ENCODE measurements at regions not wholly inside any gene's neighbourhood (a gene's known extent, or its start where the extent isn't known, plus 50 kb on each side); places are given as distances from the start of the nearest gene placed in this dataset.

DNA sequence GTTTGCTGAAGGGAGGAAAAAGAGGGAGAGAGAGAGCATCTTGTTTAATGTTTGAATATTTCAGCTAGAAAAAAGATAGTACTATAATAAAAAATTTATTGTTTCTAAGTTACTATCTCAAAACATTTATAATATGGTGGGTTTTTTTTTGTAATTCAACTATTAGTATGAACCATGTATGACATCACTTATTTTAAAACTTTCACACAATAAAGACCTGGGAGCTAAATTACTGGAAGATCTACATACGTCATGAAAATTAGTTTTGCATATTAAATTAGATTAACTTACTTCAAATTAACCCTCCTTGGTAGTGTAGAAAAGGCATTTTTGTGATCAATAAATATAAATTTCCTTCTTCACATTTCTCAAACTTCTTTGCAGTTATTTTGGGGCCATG is 432.0 kb upstream of the SLIT2 start:
- no peaks in the 10 kb centered on the region for H3K79me2 ChIP-seq (ENCODE audit: insufficient read depth, low read length)
- no peaks in the 10 kb centered on the region for H3K23me2 ChIP-seq (ENCODE audit: insufficient read length, low read depth, low read length, poor library complexity, severe bottlenecking)
- H4K91ac ChIP-seq (ENCODE audit: insufficient read length, low read depth, low read length): no peak overlapping the region
- H4K8ac ChIP-seq (replicated peaks; ENCODE audit: insufficient read length, low read depth, low read length): no peak overlapping the region
- H3K36me3 Mint-ChIP-seq (ENCODE audit: insufficient read depth in 1 of 3, low read depth in 3 of 3): no peaks in the 10 kb centered on the region; a peak in 1 of 7 replicates
- H3K4me1 Mint-ChIP-seq: peaks cover 0 to 4% of the 10 kb centered on the region in 2 experiments; a peak in 2 of 4 replicates
- H2BK5ac ChIP-seq (ENCODE audit: insufficient read length, low read length): no peak overlapping the region
- no peaks in the 10 kb centered on the region for H3K9me3 ChIP-seq (ENCODE audit: control insufficient read depth, low read depth, low read length)
- no peak overlapping the region for H3K14ac ChIP-seq (ENCODE audit: insufficient read depth, low read length)
- no peak overlapping the region for H3K56ac ChIP-seq (ENCODE audit: insufficient read length, low read depth, low read length)
- H2AK5ac ChIP-seq (ENCODE audit: insufficient read length, low read length): no peak overlapping the region
- H3T11ph ChIP-seq (ENCODE audit: low read length): no peak overlapping the region
- H4K20me1 ChIP-seq (ENCODE audit: control insufficient read depth, insufficient read depth, insufficient read length): no peaks in the 10 kb centered on the region
- no peak overlapping the region for H3K23ac ChIP-seq (ENCODE audit: insufficient read length, low read depth, low read length)
- WGBS (ENCODE audit: extremely low coverage, insufficient read length, low lambda C conversion rate): no CpG with 5 or more reads among the region's 1 CpG
- H2BK120ac ChIP-seq (ENCODE audit: low read depth, low read length, poor library complexity, severe bottlenecking): no peak overlapping the region
- no peaks in the 10 kb centered on the region for H3K4me1 ChIP-seq (ENCODE audit: insufficient read depth, low read length)
- H3K27me3 Mint-ChIP-seq (ENCODE audit: low read depth): no peaks in the 10 kb centered on the region
- H3K27me3 ChIP-seq (ENCODE audit: insufficient read depth, low read length): no peaks in the 10 kb centered on the region
- H2AFZ ChIP-seq (ENCODE audit: low read length): no peak overlapping the region
- TF ChIP-seq, protein P1, sequence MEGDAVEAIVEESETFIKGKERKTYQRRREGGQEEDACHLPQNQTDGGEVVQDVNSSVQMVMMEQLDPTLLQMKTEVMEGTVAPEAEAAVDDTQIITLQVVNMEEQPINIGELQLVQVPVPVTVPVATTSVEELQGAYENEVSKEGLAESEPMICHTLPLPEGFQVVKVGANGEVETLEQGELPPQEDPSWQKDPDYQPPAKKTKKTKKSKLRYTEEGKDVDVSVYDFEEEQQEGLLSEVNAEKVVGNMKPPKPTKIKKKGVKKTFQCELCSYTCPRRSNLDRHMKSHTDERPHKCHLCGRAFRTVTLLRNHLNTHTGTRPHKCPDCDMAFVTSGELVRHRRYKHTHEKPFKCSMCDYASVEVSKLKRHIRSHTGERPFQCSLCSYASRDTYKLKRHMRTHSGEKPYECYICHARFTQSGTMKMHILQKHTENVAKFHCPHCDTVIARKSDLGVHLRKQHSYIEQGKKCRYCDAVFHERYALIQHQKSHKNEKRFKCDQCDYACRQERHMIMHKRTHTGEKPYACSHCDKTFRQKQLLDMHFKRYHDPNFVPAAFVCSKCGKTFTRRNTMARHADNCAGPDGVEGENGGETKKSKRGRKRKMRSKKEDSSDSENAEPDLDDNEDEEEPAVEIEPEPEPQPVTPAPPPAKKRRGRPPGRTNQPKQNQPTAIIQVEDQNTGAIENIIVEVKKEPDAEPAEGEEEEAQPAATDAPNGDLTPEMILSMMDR (conservative IDR thresholded peaks at IDR 0.05): no peak
- H3K9ac ChIP-seq (ENCODE audit: extremely low read depth, insufficient read length, low read length): no peak overlapping the region
- H3K79me1 ChIP-seq (ENCODE audit: insufficient read depth, low read depth, low read length, poor library complexity, severe bottlenecking): no peaks in the 10 kb centered on the region
- no peak overlapping the region for H2BK20ac ChIP-seq (ENCODE audit: low read depth, low read length, poor library complexity, severe bottlenecking)
- no peak for DNase-seq
- no peak overlapping the region for H3K4me2 ChIP-seq (ENCODE audit: insufficient read depth, insufficient read length, low read length)
- H3K27ac ChIP-seq (ENCODE audit: insufficient read length, low read depth, low read length): no peak overlapping the region
- H2BK12ac ChIP-seq (ENCODE audit: insufficient read length, low read depth, low read length): no peak overlapping the region
- no peak overlapping the region for H3K18ac ChIP-seq (ENCODE audit: insufficient read length, low read depth, low read length)
- no peak overlapping the region for H4K5ac ChIP-seq (ENCODE audit: insufficient read length, low read depth, low read length)
- H3K4me3 Mint-ChIP-seq: no peak overlapping the region
- no peak overlapping the region for H3K27ac Mint-ChIP-seq
- H3K4ac ChIP-seq (ENCODE audit: low read depth, low read length): no peak overlapping the region
- H3K9me3 Mint-ChIP-seq: no peaks in the 10 kb centered on the region; a peak in 1 of 5 replicates
- no peak overlapping the region for H2BK15ac ChIP-seq (ENCODE audit: low read depth, low read length)
